GM23248 (cell line): ENCODE measurements at regions not wholly inside any gene's neighbourhood (a gene's known extent, or its start where the extent isn't known, plus 50 kb on each side); places are given as distances from the start of the nearest gene placed in this dataset.
"Not testable (repeated sequence)": the region's sequence is repeated elsewhere in the genome, so short reads cannot be mapped to it uniquely, and the experiment has no call there.

Experiments
- DNase-seq: peaks from one replicate; pipeline ENCODE4 v3.0.0-alpha.2; 2015
- H2AFZ ChIP-seq: fragments of 200-600 bp; sonication (generic); 2 replicates; pipeline ENCODE4 v1.6.1; 2016; ENCODE audit warnings: antibody characterized with exemption
- H3F3A ChIP-seq: fragments of 200-600 bp; sonication (generic); 2 replicates; pipeline ENCODE4 v1.6.1; 2016; ENCODE audit warnings: mild to moderate bottlenecking, antibody characterized with exemption, mixed run types; ENCODE audit not compliant: insufficient read depth
- H3K27ac ChIP-seq: fragments of 200-600 bp; sonication (generic); 2 replicates; pipeline ENCODE4 v1.5.1; 2016; ENCODE audit warnings: mild to moderate bottlenecking
- H3K27me3 ChIP-seq: fragments of 200-600 bp; sonication (generic); replicated peaks from 2 replicates; pipeline ENCODE4 v1.6.1; 2016; ENCODE audit warnings: mild to moderate bottlenecking; ENCODE audit not compliant: insufficient read depth
- H3K36me3 ChIP-seq: fragments of 200-600 bp; sonication (generic); 2 replicates; pipeline ENCODE4 v1.6.1; 2016; ENCODE audit warnings: low read depth, mild to moderate bottlenecking
- H3K4me1 ChIP-seq: fragments of 200-600 bp; sonication (generic); 2 replicates; pipeline ENCODE4 v1.6.1; 2016; ENCODE audit warnings: mild to moderate bottlenecking; ENCODE audit not compliant: insufficient read depth
- H3K4me2 ChIP-seq: fragments of 200-600 bp; sonication (generic); one replicate; pipeline ENCODE4 v1.6.1; 2016; ENCODE audit warnings: mild to moderate bottlenecking; ENCODE audit not compliant: unreplicated experiment
- H3K4me3 ChIP-seq: fragments of 200-600 bp; sonication (generic); 2 replicates; pipeline ENCODE4 v1.5.1; 2016; ENCODE audit warnings: mild to moderate bottlenecking
- H3K79me2 ChIP-seq: fragments of 200-600 bp; sonication (generic); 2 replicates; pipeline ENCODE4 v1.6.1; 2016; ENCODE audit warnings: mild to moderate bottlenecking; ENCODE audit not compliant: insufficient read depth
- H3K9ac ChIP-seq: fragments of 200-600 bp; sonication (generic); 2 replicates; pipeline ENCODE4 v1.6.1; 2016; ENCODE audit warnings: mild to moderate bottlenecking
- H3K9me2 ChIP-seq: fragments of 200-600 bp; sonication (generic); 2 replicates; pipeline ENCODE4 v1.6.1; 2016; ENCODE audit warnings: mixed run types, mild to moderate bottlenecking, moderate library complexity; ENCODE audit not compliant: insufficient read depth
- H3K9me3 ChIP-seq: fragments of 200-600 bp; sonication (generic); one replicate; pipeline ENCODE4 v1.6.1; 2017; ENCODE audit warnings: low read depth
- H4K20me1 ChIP-seq: fragments of 200-600 bp; sonication (generic); 2 replicates; pipeline ENCODE4 v1.6.0; 2016; ENCODE audit not compliant: insufficient read depth
- EZH2 ChIP-seq: fragments of 200-600 bp; sonication (generic); IDR thresholded peaks from 2 replicates; pipeline ENCODE4 v1.6.1; 2018; ENCODE audit warnings: antibody characterized with exemption, mild to moderate bottlenecking; ENCODE audit not compliant: insufficient read depth, poor library complexity, severe bottlenecking
- EZH2phosphoT487 ChIP-seq: fragments of 200-600 bp; sonication (generic); IDR thresholded peaks from 2 replicates; pipeline ENCODE4 v1.6.1; 2018; ENCODE audit warnings: antibody characterized with exemption, moderate library complexity, mild to moderate bottlenecking, low read depth; ENCODE audit not compliant: insufficient read depth
- WGBS, 2 experiments: methylation state at CpG; one replicate each; pipeline ENCODE4 v1.1.6; 2015 to 2017; ENCODE audit warnings: low lambda C conversion rate in 2 of 2, low coverage in 1 of 2; ENCODE audit errors: missing lambda C conversion rate in 2 of 2; 5-methylcytosine and 5-hydroxymethylcytosine counted together
- in situ Hi-C: fragments of 300-500 bp; cut with MboI; formaldehyde crosslinking; loops from 2 replicates; pipeline ENCODE4 v1.15.0; 2020

DNA sequence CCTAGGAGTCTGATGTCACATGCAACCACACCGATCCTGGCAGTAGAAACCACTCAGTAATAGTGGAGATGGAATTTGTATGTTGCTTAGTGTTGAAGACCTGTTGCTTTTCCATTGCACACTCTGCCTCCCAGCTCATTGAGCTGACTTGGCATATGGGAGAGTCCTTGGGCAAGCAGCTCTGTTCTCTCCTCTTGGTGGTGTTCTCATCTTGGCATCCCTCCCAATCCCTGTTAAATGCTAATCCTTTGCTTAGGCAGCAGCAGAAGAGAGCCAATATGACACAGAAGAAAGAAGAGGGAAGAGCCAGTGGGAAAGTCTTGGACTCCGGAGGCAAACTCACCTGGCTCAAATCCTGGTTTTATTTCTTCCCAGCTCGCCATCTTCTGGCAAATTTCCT is 178.0 kb upstream of the CAND1 start:
- no peak overlapping the region for H3K9ac ChIP-seq
- no peak for TF ChIP-seq EZH2

DNA sequence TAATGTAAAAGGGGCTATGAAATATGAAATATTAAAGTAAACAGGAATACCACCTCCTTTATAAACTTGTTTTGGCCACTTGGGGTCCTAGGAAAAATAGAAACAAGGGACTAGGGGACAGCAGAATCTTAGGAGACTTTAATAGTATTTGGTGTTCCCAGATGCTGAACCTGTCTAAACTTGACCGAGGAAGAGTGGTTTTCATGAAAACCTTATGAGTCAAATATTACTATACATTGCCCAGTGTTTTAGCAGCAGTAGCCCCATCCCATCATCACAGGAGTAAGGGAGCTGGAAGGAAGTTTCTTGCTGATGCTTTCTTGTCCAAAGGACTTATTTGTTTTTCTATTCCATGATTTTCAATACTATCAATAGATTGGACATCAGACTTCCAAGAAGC is 177.5 kb upstream of the CAND1 start:
- 10 to 17% methylated on average over 1 of the region's 1 CpG for WGBS, 2 experiments
- Histone ChIP-seq H2AFZ (no peak overlapping the region), H3K27me3 (peaks cover 13% of the 10 kb centered on the region), H3K36me3 (no peaks in the 10 kb centered on the region), H3K9me3 (no peaks in the 10 kb centered on the region), H4K20me1 (no peaks in the 10 kb centered on the region), H3K4me1 (no peaks in the 10 kb centered on the region), H3K4me3 (no peak overlapping the region), H3K27ac (no peak overlapping the region), H3K9me2 (no peaks in the 10 kb centered on the region), H3K4me2 (no peak overlapping the region), H3K79me2 (no peaks in the 10 kb centered on the region), H3K9ac (no peak overlapping the region), H3F3A (0 out of 2 replicates have a peak, but pooled peaks cover 2% of the 10 kb centered on the region)
- DNase-seq: no peak
- TF ChIP-seq EZH2 (no peak), EZH2phosphoT487 (no peak)
- in situ Hi-C loops: no loop called here

More for the DNA sequence above, 178.0 kb upstream of the CAND1 start:
- H2AFZ ChIP-seq: no peak overlapping the region
- no peaks in the 10 kb centered on the region for H3F3A ChIP-seq
- DNase-seq: no peak
- in situ Hi-C loops: no loop called here
- H3K4me3 ChIP-seq: no peak overlapping the region
- H3K27me3 ChIP-seq: peaks cover 13% of the 10 kb centered on the region
- no peaks in the 10 kb centered on the region for H3K36me3 ChIP-seq
- no peaks in the 10 kb centered on the region for H3K9me2 ChIP-seq
- H3K27ac ChIP-seq: no peak overlapping the region
- no peaks in the 10 kb centered on the region for H3K79me2 ChIP-seq
- H3K4me1 ChIP-seq: no peaks in the 10 kb centered on the region
- WGBS, 2 experiments: 11 to 14% methylated on average over 3 of the region's 3 CpGs
- H3K9me3 ChIP-seq: no peaks in the 10 kb centered on the region
- no peak overlapping the region for H3K4me2 ChIP-seq
- no peaks in the 10 kb centered on the region for H4K20me1 ChIP-seq

DNA sequence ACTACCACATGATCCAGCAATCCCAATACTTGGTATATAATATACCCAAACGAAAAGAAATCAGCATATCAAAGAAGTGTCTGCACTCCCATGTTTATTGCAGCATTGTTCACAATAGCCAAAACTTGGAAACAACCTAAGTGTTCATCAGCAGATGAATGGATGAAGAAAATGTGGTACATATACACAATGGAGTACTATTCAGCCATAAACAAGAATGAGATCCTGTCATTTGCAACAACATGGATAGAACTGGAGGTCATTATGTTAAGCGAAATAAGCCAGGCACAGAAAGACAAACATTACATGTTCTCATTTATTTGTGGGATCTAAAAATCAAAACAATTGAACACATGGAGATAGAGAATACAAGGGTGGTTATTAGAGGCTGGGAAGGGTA is 176.2 kb upstream of the CAND1 start:
- H3K4me2 ChIP-seq, H3K79me2 ChIP-seq, H3F3A ChIP-seq, in situ Hi-C loops, H3K9ac ChIP-seq, DNase-seq, H3K9me3 ChIP-seq, H4K20me1 ChIP-seq, H2AFZ ChIP-seq, H3K4me1 ChIP-seq, H3K27ac ChIP-seq, H3K4me3 ChIP-seq, H3K36me3 ChIP-seq, H3K9me2 ChIP-seq: not testable (repeated sequence)
- whole genome bisulfite sequencing, 2 experiments: 14 to 20% methylated on average over 2 of the region's 2 CpGs
- H3K27me3 ChIP-seq: peaks cover 12% of the 10 kb centered on the region

DNA sequence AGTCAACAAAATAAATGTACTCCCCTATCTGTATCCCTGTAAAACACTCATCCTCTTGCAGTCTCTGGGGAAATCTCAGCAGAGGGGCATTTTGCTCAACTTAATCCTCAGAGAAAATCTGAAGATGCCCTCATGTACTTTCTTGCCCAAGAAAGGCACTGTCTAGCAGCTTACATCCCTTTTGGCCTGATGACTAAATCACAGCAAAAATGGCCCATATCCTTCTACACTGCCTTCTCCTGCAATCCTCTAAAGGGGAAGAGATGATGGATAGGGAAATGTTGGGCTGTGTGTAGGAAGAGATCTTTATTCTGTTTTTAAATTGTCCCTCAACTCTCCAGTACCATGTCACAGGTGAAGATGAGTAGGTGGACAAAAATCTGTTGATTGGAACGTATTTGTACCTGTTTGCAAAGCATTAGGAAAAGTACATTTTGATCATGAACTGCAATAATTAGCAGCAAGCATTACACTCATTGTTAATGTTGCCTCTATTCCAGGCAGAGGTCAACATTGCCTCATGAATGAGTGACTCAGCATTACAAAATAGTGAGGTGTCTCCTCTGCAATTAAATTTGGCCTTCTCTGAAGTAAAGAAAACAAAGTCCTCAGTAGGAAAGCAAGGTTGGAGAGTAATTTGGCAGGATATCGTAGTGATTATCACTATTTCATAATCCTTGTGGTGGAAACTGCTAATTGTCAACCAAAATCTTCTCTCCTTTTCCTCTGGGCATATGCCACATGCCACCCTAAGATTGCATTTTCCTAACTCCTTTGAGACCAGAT is 172.4 kb upstream of the CAND1 start:
- H3F3A ChIP-seq: 0 out of 2 replicates have a peak, but pooled peaks cover 4% of the 10 kb centered on the region
- no peaks in the 10 kb centered on the region for H3K9me2 ChIP-seq
- no peak overlapping the region for H3K27ac ChIP-seq
- peaks cover 7% of the 10 kb centered on the region; the same call in 1 of the 2 replicates for H3K4me1 ChIP-seq
- H3K9me3 ChIP-seq: no peaks in the 10 kb centered on the region
- in situ Hi-C loops: no loop called here
- TF ChIP-seq EZH2phosphoT487: no peak
- no peak for TF ChIP-seq EZH2
- no peak overlapping the region for H3K4me2 ChIP-seq
- no peak overlapping the region for H2AFZ ChIP-seq
- no peak overlapping the region for H3K9ac ChIP-seq
- H3K79me2 ChIP-seq: no peaks in the 10 kb centered on the region
- peak; percentile 52 for DNase-seq
- 10 to 21% methylated on average over 2 of the region's 2 CpGs for WGBS, 2 experiments
- 0 out of 2 replicates have a peak, but pooled peaks cover 10% of the 10 kb centered on the region for H3K27me3 ChIP-seq
- H3K4me3 ChIP-seq: no peak overlapping the region
- no peaks in the 10 kb centered on the region for H4K20me1 ChIP-seq
- no peaks in the 10 kb centered on the region for H3K36me3 ChIP-seq
